Lower leg skin (tissue), 3 donors: ENCODE measurements at regions not wholly inside any gene's neighbourhood (a gene's known extent, or its start where the extent isn't known, plus 50 kb on each side); places are given as distances from the start of the nearest gene placed in this dataset.

ENCODE experiments used
- POLR2A ChIP-seq, 2 donors: fragments of 450-650 bp; IDR thresholded peaks; one replicate each; pipeline ENCODE4 v1.6.1; 2016 to 2017; ENCODE audit warnings: antibody characterized with exemption in 2 of 2, mild to moderate bottlenecking in 1 of 2, moderate library complexity in 1 of 2
- TF ChIP-seq, protein P1 (sequence below), 3 donors: fragments of 450-650 bp; IDR thresholded peaks; one replicate each; pipeline ENCODE4 v1.5.1; 2016; ENCODE audit warnings: antibody characterized with exemption in 3 of 3, mild to moderate bottlenecking in 3 of 3, moderate library complexity in 2 of 3

DNA sequence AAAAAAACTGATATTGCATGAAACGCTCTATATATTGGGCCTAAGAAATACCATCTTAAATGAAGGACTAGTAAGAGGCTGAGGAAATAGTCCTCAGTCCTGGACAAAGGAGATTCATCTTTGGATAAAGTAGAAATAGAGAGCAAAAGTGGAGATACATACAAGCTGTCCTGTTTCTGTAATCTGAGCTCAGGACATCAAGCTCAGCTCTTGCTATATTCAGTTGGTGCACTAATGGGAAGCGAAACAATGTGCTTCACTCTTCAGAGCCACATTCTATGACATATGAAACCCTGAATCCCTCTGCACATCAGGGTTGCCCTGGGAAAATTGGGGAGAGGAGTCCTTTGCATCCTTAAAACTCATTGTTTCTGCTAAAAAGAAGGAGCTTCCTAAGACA, 290.7 kb downstream of the VPS13C start:
- TF ChIP-seq, protein P1, sequence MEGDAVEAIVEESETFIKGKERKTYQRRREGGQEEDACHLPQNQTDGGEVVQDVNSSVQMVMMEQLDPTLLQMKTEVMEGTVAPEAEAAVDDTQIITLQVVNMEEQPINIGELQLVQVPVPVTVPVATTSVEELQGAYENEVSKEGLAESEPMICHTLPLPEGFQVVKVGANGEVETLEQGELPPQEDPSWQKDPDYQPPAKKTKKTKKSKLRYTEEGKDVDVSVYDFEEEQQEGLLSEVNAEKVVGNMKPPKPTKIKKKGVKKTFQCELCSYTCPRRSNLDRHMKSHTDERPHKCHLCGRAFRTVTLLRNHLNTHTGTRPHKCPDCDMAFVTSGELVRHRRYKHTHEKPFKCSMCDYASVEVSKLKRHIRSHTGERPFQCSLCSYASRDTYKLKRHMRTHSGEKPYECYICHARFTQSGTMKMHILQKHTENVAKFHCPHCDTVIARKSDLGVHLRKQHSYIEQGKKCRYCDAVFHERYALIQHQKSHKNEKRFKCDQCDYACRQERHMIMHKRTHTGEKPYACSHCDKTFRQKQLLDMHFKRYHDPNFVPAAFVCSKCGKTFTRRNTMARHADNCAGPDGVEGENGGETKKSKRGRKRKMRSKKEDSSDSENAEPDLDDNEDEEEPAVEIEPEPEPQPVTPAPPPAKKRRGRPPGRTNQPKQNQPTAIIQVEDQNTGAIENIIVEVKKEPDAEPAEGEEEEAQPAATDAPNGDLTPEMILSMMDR (IDR thresholded peaks at IDR 0.05), result no peak
- TF ChIP-seq POLR2A (IDR thresholded peaks at IDR 0.05), result no peak
